ENCODE measurements at regions not wholly inside any gene's neighbourhood (a gene's known extent, or its start where the extent isn't known, plus 50 kb on each side); places are given as distances from the start of the nearest gene placed in this dataset.
"Not testable (repeated sequence)": the region's sequence is repeated elsewhere in the genome, so short reads cannot be mapped to it uniquely, and the experiment has no call there.

DNA sequence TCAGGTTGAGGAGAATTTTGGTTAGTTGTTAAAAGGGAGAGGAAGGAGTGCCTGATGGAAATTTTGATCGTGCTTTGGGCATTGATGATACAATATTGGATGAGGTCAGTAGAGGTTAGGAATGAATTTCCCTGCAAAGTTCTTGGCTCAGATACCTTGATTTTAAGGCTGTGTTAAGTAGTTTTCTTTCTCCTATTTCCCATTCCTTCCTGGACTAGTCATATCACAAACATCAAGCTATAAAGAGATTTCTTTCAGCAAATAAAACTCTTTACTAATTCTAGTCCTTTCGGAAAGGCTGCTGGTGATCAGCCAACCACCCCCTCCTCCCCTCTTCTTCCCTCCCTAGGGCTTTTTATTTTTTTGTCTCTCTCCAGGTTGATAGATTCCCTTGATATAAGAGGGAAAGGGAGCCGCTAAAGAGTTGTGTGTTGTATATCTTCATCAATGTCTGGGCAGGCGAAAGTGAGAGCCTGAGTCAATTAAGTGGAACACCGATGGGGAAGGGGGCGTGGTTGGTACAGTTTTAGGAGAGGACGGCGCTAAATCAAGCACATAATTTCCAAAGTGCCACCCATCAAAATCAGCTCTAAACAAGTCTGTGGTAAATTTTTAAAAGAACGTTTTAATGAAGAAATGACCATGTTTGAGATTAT, 100.1 kb upstream of the PLXNA2 start:
- TF ChIP-seq CTCF (IDR thresholded peaks at IDR 0.05) = no peak

GRCh38 chr1:208347191-208347590, 103.0 kb upstream of the PLXNA2 start:
- no peak for DNase-seq (ENCODE audit: low spot score)
- no peak overlapping the region for H3K27ac ChIP-seq
- H3K4me3 ChIP-seq = no peak overlapping the region
- no peak for TF ChIP-seq CTCF (IDR thresholded peaks at IDR 0.05)
- no peaks in the 10 kb centered on the region for H3K27me3 ChIP-seq (replicated peaks; ENCODE audit: insufficient read depth)
- no peaks in the 10 kb centered on the region for H3K36me3 ChIP-seq
- no peaks in the 10 kb centered on the region for H3K9me3 ChIP-seq
- H3K4me1 ChIP-seq (ENCODE audit: control insufficient read depth in 1 of 2, low read depth in 2 of 2) = peaks cover 0 to 18% of the 10 kb centered on the region in 2 donors
- no peak for ATAC-seq (ENCODE audit: insufficient number of reproducible peaks, low FRiP score, low read depth)

More for the DNA sequence above, 100.1 kb upstream of the PLXNA2 start:
- Histone ChIP-seq H3K27ac (no peak overlapping the region), H3K4me1 (ENCODE audit: control insufficient read depth in 1 of 2, low read depth in 2 of 2) (peaks cover 0 to 18% of the 10 kb centered on the region in 2 donors), H3K9me3 (no peaks in the 10 kb centered on the region), H3K4me3 (no peak overlapping the region), H3K36me3 (no peaks in the 10 kb centered on the region), H3K27me3 (replicated peaks; ENCODE audit: insufficient read depth) (no peaks in the 10 kb centered on the region)
- ATAC-seq (ENCODE audit: insufficient number of reproducible peaks, low FRiP score, low read depth) (no peak), DNase-seq (ENCODE audit: low spot score) (no peak)

GRCh38 chr1:208349694-208350330, 105.6 kb upstream of the PLXNA2 start:
- Histone ChIP-seq H3K4me1 (ENCODE audit: control insufficient read depth in 1 of 2, low read depth in 2 of 2) (peaks cover 0 to 15% of the 10 kb centered on the region in 2 donors), H3K36me3 (no peaks in the 10 kb centered on the region), H3K27ac (no peak overlapping the region), H3K9me3 (no peaks in the 10 kb centered on the region), H3K4me3 (no peak overlapping the region), H3K27me3 (replicated peaks; ENCODE audit: insufficient read depth) (no peaks in the 10 kb centered on the region)
- DNase-seq (ENCODE audit: low spot score) = no peak
- no peak for TF ChIP-seq CTCF (IDR thresholded peaks at IDR 0.05)
- no peak for ATAC-seq (ENCODE audit: insufficient number of reproducible peaks, low FRiP score, low read depth)

DNA sequence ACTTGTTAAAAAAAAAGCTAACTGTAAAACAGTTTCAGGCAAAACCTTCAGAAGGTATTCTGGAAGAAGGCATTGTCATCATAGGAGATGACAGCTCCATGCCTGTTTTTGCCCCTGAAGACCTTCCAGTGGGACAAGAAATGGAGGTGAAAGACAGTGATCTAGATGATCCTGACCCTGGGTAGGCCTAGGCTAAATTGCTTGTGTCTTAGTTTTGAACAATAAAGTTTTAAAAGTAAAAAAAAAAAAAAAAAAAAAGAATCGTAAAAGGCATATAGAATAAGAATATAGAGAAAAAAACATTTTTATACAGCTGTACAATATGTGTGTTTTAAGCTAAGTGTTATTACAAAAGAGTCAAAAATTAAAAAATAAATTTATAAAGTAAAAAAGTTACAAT, 106.6 kb upstream of the PLXNA2 start:
- Histone ChIP-seq H3K9me3 (no peaks in the 10 kb centered on the region), H3K4me3 (no peak overlapping the region), H3K27ac (no peak overlapping the region), H3K36me3 (no peaks in the 10 kb centered on the region), H3K4me1 (ENCODE audit: control insufficient read depth in 1 of 2, low read depth in 2 of 2) (peaks cover 0 to 9% of the 10 kb centered on the region in 2 donors), H3K27me3 (replicated peaks; ENCODE audit: insufficient read depth) (no peaks in the 10 kb centered on the region)
- TF ChIP-seq CTCF (IDR thresholded peaks at IDR 0.05) = no peak
- ATAC-seq (ENCODE audit: insufficient number of reproducible peaks, low FRiP score, low read depth) = no peak
- no peak for DNase-seq (ENCODE audit: low spot score)

- Histone ChIP-seq H3K36me3 (no peaks in the 10 kb centered on the region), H3K4me1 (ENCODE audit: control insufficient read depth in 1 of 2, low read depth in 2 of 2) (peaks cover 0 to 9% of the 10 kb centered on the region in 2 donors), H3K9me3 (no peaks in the 10 kb centered on the region), H3K27ac (no peak overlapping the region), H3K4me3 (no peak overlapping the region), H3K27me3 (replicated peaks; ENCODE audit: insufficient read depth) (no peaks in the 10 kb centered on the region)
- TF ChIP-seq CTCF (IDR thresholded peaks at IDR 0.05) = no peak
- DNase-seq (ENCODE audit: low spot score) = no peak
- ATAC-seq (ENCODE audit: insufficient number of reproducible peaks, low FRiP score, low read depth) = no peak
These were observed 107.7 kb upstream of the PLXNA2 start for GRCh38 chr1:208351838-208352237.

- not testable (repeated sequence) for DNase-seq (ENCODE audit: low spot score); ATAC-seq (ENCODE audit: insufficient number of reproducible peaks, low FRiP score, low read depth); H3K4me3 ChIP-seq; H3K4me1 ChIP-seq (ENCODE audit: control insufficient read depth in 1 of 2, low read depth in 2 of 2); H3K27me3 ChIP-seq (replicated peaks; ENCODE audit: insufficient read depth); H3K36me3 ChIP-seq; H3K9me3 ChIP-seq; H3K27ac ChIP-seq
These were observed 109.6 kb upstream of the PLXNA2 start for GRCh38 chr1:208353797-208354196.

All from thoracic aorta (tissue), 2 donors.